Esophagus muscularis mucosa (tissue), 4 donors: ENCODE measurements at regions not wholly inside any gene's neighbourhood (a gene's known extent, or its start where the extent isn't known, plus 50 kb on each side); places are given as distances from the start of the nearest gene placed in this dataset.

Experiments
- DNase-seq: peaks from one replicate; pipeline ENCODE4 v3.0.0-alpha.2; 2017; ENCODE audit errors: extremely low spot score
- H3K27ac ChIP-seq, 4 donors: fragments of 200-600 bp; sonication (generic); replicated peaks in 1 of 4; 1 replicate in 3 of 4; 2 replicates in 1 of 4; pipeline ENCODE4 v1.5.1; 2016 to 2019; ENCODE audit warnings: mild to moderate bottlenecking in 1 of 4
- H3K27me3 ChIP-seq, 4 donors: fragments of 200-600 bp; sonication (generic); one replicate each; pipeline versions ENCODE4 v1.5.1 to v1.6.0; 2016 to 2019
- H3K36me3 ChIP-seq, 4 donors: fragments of 200-600 bp; sonication (generic); one replicate each; pipeline ENCODE4 v1.5.1; 2016 to 2019
- H3K4me1 ChIP-seq, 4 donors: fragments of 200-600 bp; sonication (generic); one replicate each; pipeline ENCODE4 v1.5.1; 2016 to 2019
- H3K4me3 ChIP-seq, 4 donors: fragments of 200-600 bp; sonication (generic); 1 replicate in 2 of 4; 2 replicates in 2 of 4; pipeline ENCODE4 v1.5.1; 2016 to 2019; ENCODE audit warnings: mild to moderate bottlenecking in 4 of 4, moderate library complexity in 1 of 4
- H3K9me3 ChIP-seq, 4 donors: fragments of 200-600 bp; sonication (generic); 1 replicate in 3 of 4; 2 replicates in 1 of 4; pipeline ENCODE4 v1.5.1; 2016 to 2019
- EP300 ChIP-seq: sonication (generic); formaldehyde crosslinking; IDR thresholded peaks from one replicate; pipeline ENCODE4 v1.6.1; 2017; ENCODE audit warnings: antibody characterized with exemption
- POLR2A ChIP-seq: fragments of 450-650 bp; IDR thresholded peaks from one replicate; pipeline ENCODE4 v1.6.1; 2017; ENCODE audit warnings: antibody characterized with exemption, moderate library complexity, mild to moderate bottlenecking, low read depth
- POLR2AphosphoS5 ChIP-seq, 2 donors: sonication (generic); formaldehyde crosslinking; IDR thresholded peaks; one replicate each; pipeline ENCODE4 v1.6.1; 2017; ENCODE audit warnings: antibody characterized with exemption in 2 of 2
- WGBS: methylation state at CpG from one replicate; pipeline ENCODE4 v1.1.5; 2018; 5-methylcytosine and 5-hydroxymethylcytosine counted together
- intact Hi-C: fragments of 100-400 bp; cut with DNase I; formaldehyde crosslinking; loops from one replicate; pipeline ENCODE4 v1.15.1; 2023
- TF ChIP-seq, protein P1 (sequence below), 3 experiments: fragments of 200-600 bp in 2 of 3; fragments of 450-650 bp in 1 of 3; sonication (generic) in 2 of 3; IDR thresholded peaks; one replicate each; pipeline ENCODE4 v1.5.1; 2017 to 2019; ENCODE audit warnings: antibody characterized with exemption in 3 of 3, mild to moderate bottlenecking in 2 of 3, moderate library complexity in 1 of 3

DNA sequence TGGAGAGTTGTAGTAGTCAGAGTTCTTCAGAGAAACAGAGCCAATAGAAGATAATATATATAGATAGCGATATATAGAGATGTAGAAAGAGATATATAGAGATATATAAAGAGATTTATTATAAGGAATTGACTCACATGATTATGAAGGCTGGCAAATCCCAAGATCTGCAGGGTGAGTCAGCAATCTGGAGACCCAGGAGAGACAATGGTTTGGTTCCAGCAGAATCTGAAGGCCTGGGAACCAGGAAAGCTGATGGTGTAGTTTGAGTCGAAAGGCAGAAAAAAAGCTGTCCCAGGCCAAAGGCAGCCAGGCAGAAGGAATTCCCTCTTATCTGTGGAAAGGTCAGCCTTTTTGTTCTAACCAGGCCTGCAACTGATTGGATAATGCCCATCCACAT lies 194.1 kb downstream of the NUFIP1 start:
- intact Hi-C loops, result no loop called here
- Histone ChIP-seq H3K36me3 (no peaks in the 10 kb centered on the region), H3K4me1 (no peaks in the 10 kb centered on the region), H3K27ac (no peak overlapping the region), H3K9me3 (no peaks in the 10 kb centered on the region), H3K4me3 (no peak overlapping the region), H3K27me3 (no peaks in the 10 kb centered on the region)
- TF ChIP-seq, protein P1, sequence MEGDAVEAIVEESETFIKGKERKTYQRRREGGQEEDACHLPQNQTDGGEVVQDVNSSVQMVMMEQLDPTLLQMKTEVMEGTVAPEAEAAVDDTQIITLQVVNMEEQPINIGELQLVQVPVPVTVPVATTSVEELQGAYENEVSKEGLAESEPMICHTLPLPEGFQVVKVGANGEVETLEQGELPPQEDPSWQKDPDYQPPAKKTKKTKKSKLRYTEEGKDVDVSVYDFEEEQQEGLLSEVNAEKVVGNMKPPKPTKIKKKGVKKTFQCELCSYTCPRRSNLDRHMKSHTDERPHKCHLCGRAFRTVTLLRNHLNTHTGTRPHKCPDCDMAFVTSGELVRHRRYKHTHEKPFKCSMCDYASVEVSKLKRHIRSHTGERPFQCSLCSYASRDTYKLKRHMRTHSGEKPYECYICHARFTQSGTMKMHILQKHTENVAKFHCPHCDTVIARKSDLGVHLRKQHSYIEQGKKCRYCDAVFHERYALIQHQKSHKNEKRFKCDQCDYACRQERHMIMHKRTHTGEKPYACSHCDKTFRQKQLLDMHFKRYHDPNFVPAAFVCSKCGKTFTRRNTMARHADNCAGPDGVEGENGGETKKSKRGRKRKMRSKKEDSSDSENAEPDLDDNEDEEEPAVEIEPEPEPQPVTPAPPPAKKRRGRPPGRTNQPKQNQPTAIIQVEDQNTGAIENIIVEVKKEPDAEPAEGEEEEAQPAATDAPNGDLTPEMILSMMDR (IDR thresholded peaks at IDR 0.05), result no peak
- DNase-seq, result no peak
- WGBS, result 92% methylated on average over 2 of the region's 2 CpGs

- TF ChIP-seq EP300 (no peak), POLR2A (no peak), POLR2AphosphoS5 (IDR thresholded peaks at IDR 0.05) (no peak)
- TF ChIP-seq, protein P1 (IDR thresholded peaks at IDR 0.05), result no peak
- WGBS, result 84% methylated on average over 7 of the region's 7 CpGs
- Histone ChIP-seq H3K4me1 (no peaks in the 10 kb centered on the region), H3K4me3 (no peak overlapping the region), H3K27me3 (no peaks in the 10 kb centered on the region), H3K36me3 (no peaks in the 10 kb centered on the region), H3K27ac (no peak overlapping the region), H3K9me3 (no peaks in the 10 kb centered on the region)
- DNase-seq, result no peak
- intact Hi-C loops, result no loop called here
Observed at GRCh38 chr13:44792096-44792495, 197.2 kb downstream of the NUFIP1 start.

DNA sequence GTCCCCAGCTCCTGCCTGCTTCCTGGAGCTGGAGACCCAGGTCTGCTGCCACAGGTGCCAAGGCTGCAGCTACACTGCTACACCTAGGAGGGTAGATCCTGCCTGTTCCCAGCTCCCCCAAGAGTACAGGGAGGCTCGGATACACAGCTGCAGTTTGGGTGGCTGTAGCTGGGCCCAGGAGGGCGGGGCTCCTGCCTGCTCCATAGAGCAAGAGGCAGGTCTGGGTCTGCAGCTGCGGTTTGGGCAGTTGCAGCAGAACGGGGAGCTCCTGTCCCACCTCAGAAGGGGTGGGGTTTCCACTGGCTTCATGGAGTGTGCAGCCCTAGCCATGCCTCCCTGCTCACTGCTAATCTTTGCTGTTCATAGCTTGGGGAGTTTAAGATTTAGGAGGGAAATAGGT lies 199.0 kb downstream of the NUFIP1 start:
- intact Hi-C loops, result no loop called here
- WGBS, result 74% methylated on average over 3 of the region's 4 CpGs
- Histone ChIP-seq H3K27me3 (no peaks in the 10 kb centered on the region), H3K4me1 (peaks cover 0 to 6% (median 2%) of the 10 kb centered on the region in 4 donors), H3K4me3 (no peak overlapping the region), H3K36me3 (no peaks in the 10 kb centered on the region), H3K27ac (no peak overlapping the region), H3K9me3 (no peaks in the 10 kb centered on the region)
- TF ChIP-seq POLR2AphosphoS5 (IDR thresholded peaks at IDR 0.05) (no peak), POLR2A (no peak), EP300 (no peak)
- TF ChIP-seq, protein P1 (IDR thresholded peaks at IDR 0.05), result no peak
- DNase-seq, result no peak

- no peak overlapping the region for H3K4me3 ChIP-seq
- DNase-seq, result no peak
- no peaks in the 10 kb centered on the region for H3K27me3 ChIP-seq
- H3K4me1 ChIP-seq, result peaks cover 0 to 6% (median 2%) of the 10 kb centered on the region in 4 donors
- intact Hi-C loops, result no loop called here
- TF ChIP-seq, protein P1 (IDR thresholded peaks at IDR 0.05), result no peak
- TF ChIP-seq POLR2AphosphoS5 (IDR thresholded peaks at IDR 0.05), result no peak
- TF ChIP-seq POLR2A, result no peak
- TF ChIP-seq EP300, result no peak
- H3K9me3 ChIP-seq, result no peaks in the 10 kb centered on the region
- no peaks in the 10 kb centered on the region for H3K36me3 ChIP-seq
- H3K27ac ChIP-seq, result no peak overlapping the region
- WGBS, result 92% methylated on average over 7 of the region's 7 CpGs
Observed at GRCh38 chr13:44787617-44788016, 201.7 kb downstream of the NUFIP1 start.

DNA sequence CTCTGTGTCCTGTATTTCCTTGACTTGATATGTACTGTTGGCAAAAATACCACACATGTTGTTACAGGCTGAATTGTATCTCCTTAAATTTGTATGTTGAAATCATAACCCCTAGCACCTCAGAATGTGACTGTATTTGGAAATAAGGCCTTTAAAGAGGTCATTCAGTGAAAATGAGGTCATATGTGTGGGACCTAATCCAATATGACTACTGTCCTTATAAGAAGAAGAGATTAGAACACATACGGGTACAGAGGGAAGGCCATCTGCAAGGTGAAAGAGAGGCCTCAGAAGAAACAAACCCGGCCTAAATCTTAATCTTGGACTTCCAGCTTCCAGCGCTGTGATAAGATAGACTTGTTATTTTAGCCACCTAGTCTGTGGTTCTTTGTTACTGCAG lies 202.5 kb downstream of the NUFIP1 start:
- intact Hi-C loops, result no loop called here
- Histone ChIP-seq H3K9me3 (no peaks in the 10 kb centered on the region), H3K36me3 (no peaks in the 10 kb centered on the region), H3K4me3 (no peak overlapping the region), H3K4me1 (peaks cover 0 to 6% (median 2%) of the 10 kb centered on the region in 4 donors), H3K27ac (no peak overlapping the region), H3K27me3 (no peaks in the 10 kb centered on the region)
- DNase-seq, result no peak
- TF ChIP-seq EP300 (no peak), POLR2A (no peak), POLR2AphosphoS5 (IDR thresholded peaks at IDR 0.05) (no peak)
- TF ChIP-seq, protein P1 (IDR thresholded peaks at IDR 0.05), result no peak
- WGBS, result 74% methylated on average over 3 of the region's 3 CpGs
